GM19023 (cell line): ENCODE measurements at regions not wholly inside any gene's neighbourhood (a gene's known extent, or its start where the extent isn't known, plus 50 kb on each side); places are given as distances from the start of the nearest gene placed in this dataset.
"Not testable (repeated sequence)": the region's sequence is repeated elsewhere in the genome, so short reads cannot be mapped to it uniquely, and the experiment has no call there.

Source experiments
- ATAC-seq: cut with Tn5 transposase; IDR thresholded peaks from one replicate; pipeline ENCODE4 v1.9.1; 2021; ENCODE audit warnings: mild to moderate bottlenecking, moderate library complexity; ENCODE audit not compliant: unreplicated experiment

DNA sequence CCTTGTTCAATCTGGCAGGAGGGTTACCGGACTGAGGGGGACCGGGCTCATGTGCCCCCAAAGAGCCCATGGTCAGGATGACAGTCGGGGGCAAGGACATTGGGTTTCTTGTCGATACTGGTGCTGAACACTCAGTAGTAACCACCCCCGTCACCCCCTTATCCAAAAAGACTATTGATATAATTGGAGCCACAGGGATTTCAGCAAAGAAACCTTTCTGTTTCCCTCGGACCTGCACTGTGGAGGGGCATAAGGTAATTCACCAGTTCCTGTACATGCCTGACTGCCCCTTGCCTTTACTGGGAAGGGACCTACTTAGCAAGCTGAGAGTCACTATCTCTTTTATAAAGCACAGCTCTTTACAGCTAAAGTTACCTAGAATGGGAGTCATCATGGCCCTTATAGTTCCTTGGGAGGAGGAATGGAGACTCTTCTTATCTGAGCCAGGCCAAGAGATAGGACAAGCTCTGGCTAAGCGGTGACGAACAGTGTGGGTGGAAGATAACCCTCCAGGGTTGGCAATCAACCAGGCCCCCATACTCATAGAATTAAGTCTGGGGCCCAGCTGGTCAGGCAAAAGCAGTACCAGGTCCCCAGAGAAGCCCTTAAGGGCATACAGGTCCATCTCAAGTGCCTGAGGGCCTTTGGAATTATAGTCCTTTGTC is 603.7 kb downstream of the UQCRFS1 start:
- ATAC-seq, result no peak

DNA sequence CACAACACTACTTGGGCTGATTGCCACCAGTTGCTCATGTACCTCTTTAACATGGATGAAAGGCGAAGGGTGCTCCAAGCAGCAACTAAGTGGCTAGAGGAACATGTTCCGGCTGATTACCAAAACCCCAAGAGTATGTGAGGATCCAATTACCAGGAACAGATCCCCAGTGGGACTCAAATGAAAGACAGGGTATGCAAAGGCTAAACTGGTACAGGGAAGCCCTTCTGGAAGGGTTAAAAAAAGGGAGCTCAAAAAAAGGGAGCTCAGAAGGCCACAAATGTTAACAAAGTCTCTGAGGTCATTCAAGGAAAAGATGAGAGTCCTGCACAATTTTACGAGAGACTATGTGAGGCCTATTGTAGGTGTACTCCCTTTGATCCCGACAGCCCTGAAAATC is 604.7 kb downstream of the UQCRFS1 start:
- ATAC-seq, result no peak

DNA sequence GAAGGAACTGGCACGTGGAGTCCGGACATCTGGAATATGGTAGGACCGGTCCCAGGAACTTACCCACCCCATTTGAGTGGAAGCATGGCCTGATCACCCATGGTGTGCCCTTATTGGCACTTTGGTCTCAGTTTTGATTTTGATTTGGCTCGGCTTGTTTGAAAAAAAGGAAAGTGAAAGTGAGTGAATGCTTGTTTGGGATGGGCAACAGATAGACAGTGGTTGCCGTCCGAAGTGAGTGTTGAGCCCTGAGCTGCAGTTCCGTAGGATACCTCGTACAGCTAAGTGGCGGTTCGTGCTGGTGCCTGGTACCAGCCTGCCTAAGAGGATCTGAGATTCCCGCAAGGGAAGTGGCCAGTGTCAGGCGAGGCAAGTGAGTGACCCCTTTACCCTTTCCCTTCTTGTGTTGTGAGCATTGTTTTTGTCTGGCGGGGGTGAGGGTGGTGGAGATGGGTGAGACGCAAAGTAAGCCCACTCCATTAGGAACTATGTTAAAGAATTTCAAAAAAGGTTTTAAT is 605.8 kb downstream of the UQCRFS1 start:
- ATAC-seq, result no peak

DNA sequence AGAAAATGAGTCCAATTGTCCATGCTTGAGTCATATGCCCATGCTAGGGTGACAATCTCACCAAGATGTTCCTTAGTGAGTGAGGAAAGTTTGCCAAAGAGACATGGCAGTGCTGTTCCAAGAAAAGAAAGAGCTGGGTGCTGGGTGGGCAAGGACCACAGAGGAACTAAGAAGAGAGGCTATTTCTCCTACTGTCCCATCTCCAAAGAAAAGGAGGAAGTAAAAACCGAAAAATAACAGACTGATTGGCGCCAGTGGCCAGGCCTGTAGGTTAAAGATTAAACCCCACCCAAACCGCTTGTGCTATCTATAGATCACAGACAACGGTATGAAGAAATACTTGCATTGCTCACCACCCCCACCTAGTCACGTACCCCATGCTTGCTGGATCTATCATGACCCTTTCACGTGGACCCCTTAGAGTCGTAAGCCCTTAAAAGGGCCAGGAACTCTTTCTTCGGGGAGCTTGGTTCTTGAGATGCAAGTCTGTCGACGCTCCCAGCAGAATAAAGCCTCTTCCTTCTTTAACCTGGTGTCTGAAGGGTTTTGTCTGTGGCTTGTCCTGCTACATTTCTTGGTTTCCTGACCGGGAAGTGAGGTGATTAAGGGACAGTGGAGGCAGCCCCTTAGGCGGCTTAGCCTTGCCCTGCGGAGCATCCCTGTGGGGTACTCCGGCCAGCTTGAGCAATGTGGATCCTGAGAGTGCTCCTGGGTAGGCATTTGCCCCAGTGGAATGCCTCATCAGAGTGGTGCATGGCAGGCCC is 606.5 kb downstream of the UQCRFS1 start:
- ATAC-seq, result no peak

DNA sequence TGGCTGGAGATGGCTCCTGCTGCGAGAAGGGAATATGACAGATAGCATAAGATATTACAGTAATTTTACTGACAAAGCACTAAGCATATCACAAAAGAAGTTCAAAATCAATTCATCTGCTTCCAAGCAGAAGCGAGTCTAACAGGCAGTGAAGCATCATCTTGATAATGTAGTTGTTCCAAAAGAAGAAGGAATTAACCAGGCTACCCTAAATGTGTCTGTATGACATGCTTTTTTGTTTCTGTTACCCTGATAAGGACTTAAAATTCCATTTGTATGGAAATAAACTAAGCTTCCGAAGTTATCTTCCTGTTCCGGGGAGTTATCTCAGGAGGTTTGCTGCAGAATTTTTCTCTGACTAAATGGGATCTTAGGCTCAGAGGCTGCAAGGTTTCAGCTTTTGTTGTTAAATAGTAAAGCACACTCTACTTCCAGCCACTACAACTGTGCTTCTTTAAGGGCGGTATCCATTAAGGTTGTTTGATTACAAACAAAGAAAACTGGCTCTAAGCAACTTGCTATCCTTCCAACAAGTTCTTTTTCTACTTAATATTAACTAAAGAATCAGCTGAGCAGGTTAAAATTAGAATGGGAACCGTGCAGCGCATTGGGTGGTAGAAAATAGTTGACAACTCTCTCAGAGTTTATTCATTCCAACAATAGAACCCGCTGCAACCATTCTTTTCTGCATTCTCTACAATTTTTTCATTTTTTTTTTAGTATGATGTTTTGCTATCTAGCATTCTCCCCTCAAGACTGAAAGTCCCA is 607.3 kb downstream of the UQCRFS1 start:
- no peak for ATAC-seq

DNA sequence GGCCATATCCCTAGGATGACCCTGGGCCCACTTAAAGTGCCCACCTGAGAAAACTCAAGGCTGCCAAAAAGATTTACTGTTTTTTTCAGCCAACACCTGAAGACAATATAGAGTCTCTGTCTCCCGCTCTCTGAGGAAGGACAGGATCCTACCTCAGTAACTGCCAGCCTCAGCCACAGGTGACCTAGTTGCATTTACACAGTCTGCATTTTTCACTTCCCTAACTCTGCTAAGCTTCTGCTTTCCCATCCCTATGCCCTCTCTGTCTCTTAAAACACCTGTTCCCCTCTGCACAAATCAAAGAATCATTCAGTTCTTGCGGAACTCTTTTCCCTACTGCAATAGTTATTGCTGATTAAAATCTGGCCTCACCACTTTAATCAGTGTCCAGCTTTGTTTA is 609.5 kb downstream of the UQCRFS1 start:
- ATAC-seq, result no peak

DNA sequence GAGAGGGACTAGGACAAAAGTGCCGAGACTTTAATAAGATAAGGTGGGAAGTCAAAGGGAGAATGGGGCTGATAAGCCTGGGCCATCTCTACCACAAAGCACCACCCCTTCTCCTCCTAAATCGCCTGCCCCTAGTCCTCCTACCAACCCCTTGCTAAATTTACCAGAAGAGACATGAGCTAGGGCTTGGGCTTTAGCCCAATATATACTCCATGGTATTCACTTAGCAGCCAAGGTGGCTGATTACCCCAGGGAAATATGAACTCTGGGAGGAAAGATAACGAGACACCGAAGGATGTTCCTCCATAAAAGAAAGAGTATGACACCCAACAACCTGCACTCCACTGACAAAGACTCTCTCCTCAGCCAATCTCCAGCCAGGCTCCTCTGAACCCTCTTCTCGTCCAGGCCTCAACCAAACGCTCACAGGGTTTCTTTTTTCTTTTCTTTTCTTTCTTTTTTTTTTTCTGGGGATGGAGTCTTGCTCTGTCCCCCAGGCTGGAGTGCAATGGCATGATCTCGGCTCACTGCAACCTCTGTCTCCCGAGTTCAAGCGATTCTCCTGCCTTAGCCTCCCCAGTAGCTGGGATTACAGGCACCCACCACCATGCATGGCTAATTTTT is 610.2 kb downstream of the UQCRFS1 start:
- ATAC-seq, result no peak

DNA sequence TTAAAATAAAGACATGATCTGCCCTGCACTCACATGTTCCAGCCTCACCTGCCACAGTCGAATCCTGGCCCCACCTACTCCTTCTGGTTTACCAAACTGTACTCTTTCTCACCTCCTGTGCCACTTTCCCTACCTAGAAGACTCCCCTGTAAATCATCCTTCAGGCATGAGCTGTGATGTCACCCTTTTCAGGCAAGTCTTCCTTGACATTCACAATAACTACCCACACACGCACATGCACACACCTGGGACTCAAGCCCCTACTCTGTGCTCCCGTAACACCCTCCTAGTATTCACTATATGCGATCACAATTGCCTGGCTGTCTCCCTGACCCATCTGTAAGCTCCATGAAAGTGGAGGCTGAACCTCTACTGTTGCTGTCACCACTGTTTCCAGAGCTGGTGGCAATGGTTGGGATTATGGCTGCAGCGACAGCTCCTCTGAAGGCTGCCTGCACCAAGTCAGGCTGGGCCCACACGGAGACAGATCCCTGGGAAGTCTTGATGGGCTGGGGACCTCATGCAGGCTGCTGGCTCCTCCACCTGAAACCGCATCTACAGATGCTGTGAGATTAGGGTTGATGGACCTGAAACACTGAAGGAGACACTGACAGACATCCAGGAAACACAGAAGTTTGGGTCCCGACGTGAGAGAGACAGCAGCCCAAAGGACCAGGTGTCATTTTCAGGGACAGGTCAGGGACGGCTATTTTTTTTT is 611.1 kb downstream of the UQCRFS1 start:
- no peak for ATAC-seq

DNA sequence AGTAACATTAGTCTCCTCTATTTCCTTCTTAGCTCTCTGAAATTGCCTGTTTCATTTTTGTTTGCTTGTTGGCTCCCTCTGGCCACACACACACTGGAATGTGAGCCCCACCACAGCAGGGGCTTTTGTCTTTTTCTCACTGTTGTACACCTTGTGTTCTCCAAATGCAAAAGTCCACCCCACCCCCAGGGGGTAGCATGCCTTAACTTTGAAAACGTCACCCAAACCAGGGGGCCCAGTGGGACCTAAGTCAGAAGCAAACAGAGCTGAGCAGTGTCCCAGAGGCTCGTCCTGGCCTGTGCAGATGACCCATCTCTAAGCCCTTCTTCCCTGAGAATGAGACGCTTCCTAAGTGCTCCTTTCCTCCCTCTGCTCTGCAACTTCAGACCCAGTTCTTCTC is 614.1 kb downstream of the UQCRFS1 start:
- no peak for ATAC-seq

DNA sequence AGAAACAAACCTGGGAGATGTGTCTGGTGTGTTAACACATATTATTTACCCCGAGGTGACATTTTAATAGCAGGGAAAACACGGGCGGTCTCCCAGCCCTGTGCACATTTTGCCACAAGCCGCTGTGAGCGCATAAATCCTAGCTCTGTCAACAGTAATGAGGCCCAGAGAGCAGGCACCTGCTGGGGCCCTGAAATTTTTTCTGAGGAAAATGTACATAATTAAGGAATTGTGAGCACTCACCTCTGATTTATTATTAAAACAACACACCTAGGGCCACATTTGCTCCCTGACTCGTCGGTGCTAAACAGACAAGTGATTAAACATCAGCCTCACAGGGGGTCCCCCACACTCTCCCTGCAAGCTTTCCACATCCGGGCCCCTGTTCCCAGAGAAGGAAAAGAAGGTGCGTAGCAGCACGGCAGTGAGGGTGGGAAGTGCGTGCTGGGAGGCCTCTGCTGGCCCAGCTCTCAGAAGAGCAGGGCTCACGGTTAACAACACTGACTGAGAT is 616.3 kb downstream of the UQCRFS1 start:
- no peak for ATAC-seq

DNA sequence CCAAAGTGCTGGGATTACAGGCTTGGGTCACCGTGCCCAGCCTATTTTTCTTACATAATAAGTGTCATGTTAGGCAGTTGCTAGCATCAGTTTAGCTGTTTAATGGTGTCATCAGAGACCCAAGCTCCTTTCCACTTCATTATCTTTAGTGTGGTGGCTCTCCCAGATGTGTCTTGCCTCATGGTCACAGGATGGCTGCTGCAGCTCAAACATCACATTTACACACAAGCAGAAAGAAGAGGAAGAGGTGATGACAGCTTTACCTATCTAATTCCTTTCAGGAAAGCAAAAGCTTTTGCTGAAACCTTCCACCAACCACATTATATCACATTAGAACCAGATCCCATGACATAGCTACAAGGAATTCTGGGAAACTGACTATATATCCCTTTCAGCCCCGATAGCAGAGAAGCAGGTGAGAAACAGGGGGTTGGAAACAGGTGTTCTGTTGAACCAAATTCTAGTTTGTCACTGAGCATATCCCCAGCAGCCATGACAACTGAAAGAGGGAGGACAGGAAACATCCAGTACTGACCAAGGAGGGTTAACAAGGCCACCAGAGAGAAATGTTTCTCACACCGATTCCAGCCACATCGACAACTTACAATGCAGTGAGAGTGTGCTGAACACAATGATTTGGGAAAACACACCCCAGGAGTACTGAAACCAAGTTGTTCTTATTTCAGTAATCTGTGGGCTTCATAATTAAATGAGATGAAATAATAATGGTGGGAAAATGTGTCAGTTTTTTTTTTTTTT is 617.0 kb downstream of the UQCRFS1 start:
- ATAC-seq, result no peak

DNA sequence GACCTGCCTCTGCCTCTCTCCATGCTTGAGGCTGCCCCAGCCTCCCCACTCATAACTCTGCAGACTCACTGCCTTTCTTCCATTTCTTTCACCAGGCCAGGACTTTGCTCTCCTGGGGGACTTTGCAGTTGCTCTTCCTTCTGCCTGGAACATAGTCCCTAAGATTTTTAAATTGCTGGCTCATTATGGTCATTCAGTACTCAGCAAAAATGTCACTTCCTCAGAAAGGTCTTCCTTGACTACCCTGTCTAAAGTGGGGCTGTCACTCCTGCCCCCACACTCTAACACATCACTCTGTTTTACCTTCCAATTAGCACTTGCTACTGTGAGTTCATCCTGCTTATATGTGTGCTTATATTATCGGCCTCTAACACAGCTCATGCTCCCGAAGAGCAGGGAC is 618.2 kb downstream of the UQCRFS1 start:
- ATAC-seq, result no peak

DNA sequence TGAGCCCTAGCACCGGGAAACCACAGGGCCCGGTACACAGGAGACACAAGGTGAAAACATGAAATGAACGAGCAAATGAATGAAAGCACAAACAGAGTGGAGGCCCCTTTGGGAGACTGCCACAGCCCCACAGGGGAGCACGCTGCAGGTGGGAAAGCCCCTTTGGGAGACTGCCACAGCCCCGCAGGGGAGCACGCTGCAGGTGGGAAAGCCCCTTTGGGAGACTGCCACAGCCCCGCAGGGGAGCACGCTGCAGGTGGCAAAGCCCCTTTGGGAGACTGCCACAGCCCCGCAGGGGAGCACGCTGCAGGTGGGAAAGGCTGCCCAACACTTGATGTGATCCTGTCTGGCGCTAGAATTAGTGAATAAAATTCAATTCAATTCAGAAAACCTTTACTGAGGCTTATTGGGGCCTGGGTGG is 623.0 kb downstream of the UQCRFS1 start:
- ATAC-seq, result not testable (repeated sequence)

DNA sequence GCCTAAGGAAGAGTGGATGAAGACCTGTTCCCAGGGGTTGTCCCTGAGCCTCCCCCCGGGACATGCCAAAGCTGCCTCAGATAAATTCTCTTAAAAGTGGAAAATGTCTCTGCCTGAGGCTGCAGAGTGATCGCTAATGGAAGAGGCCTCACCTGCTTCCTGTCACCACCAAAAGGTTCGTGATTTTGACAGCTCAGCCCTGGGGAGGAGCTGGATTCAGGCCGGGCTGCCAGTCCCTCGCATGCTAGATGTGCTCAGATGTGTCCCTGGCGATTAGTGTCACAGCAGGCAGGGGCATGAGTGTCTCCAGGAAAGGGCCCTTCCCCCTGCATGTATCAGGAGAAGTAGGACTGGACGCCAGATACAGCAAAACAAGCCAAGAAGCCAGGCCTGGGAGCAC is 626.5 kb downstream of the UQCRFS1 start:
- ATAC-seq, result no peak

DNA sequence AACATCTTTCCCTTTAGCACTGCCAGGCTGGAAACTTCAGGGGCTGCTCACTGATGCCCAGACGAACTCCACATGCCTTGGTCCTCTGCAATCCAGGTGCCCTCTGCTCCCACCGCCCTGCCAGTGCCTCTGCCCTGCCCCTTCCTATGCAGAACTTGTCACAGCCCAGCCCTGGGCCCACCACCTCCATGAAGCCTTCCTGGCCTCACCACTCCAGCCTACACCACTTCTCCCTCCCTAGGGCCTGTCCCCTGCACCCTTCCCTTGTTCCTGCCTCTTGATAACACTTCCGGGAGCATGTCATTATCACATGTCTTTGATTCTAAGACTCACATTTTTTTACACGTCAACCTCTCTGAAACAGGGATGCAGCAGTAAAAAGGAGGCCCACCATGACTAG is 627.2 kb downstream of the UQCRFS1 start:
- ATAC-seq, result no peak

DNA sequence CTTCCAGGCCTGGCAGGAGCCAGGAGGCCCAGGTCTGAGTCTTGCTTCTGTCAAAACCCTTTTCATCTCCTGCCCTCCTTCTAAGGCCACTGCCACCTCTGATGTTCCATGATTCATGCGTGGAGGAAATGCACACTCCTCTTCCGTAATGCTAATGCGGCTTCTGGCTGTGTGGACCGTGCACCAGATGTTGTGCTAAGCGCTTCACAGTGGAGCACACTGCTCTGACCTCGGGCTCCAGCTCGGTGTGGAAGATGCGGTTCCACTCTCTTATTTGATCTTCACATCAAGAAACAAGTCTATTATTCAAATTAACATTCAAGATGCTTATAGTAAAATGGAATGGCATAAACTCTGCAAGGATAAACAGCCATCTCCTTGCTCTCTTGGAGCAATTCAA is 629.2 kb downstream of the UQCRFS1 start:
- no peak for ATAC-seq

DNA sequence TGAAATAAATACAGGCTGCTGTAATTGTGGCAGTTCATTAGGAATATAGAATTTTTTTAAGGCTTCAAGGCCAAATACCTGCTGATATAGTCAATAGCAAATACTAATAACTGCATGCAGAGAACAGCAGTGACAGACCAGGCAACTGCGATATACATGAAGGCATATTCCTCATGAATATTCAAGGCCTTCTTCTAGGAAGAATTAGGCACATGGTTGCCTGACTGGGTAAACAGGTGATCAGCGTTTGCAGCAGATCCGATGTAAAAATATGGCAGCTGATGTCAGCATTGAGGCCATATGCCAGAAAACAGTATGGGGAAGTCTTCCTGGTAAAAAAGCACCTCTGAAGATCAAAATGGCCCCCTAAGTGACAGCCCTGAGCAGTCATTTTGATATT is 629.7 kb downstream of the UQCRFS1 start:
- ATAC-seq, result no peak

DNA sequence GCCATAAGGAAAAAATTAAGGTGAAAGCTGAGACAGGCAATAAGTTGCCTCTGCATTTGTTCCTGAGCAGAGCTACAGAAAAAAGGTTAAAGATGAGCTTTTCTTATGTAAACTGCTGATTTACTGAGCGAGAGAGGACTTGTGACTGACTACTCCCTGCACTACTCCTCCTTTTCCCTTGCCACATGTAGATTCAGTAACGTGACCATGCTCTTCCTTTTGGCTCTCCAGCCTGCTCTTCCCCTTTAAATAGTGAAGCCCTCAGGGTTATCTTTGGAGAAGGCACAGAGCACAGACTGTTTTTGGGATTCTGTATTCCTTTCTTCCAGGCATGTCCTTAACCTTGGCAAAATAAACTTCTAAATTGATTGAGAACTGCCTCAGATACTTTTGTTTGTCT is 630.2 kb downstream of the UQCRFS1 start:
- no peak for ATAC-seq

DNA sequence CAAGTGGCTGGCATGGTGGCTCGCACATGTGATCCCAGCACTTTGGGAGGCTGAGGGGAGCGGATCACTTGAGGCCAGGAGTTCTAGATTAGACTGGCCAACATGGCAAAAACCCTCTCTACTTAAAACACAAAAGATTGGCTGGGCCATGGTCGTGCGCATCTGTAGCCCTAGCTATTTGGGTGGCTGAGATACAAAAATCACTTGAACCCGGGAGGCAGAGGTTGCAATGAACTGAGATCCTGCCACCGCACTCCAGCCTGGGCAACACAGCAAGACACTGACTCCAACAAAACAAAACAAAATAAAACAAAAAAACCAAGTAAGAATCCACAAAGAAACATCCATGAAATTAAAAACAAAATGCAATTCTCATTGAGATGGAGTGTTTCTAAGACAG is 630.6 kb downstream of the UQCRFS1 start:
- ATAC-seq, result no peak

DNA sequence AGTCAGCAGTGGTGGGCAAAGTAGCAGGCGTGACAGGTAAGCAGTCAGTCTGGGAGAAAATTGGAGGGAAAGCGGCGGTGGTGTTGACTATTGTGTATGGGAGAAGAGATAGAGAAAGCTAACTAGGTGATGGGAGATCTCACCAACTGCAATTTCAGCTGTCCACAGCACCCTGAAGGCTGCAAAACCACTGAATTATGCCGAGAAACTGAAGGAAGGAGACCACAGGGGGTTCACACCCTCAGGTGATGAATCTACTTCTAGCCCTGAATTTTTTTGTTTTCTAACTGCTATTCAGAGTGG is 631.5 kb downstream of the UQCRFS1 start:
- no peak for ATAC-seq
